Hepatocyte (in vitro differentiated cells): ENCODE measurements at regions not wholly inside any gene's neighbourhood (a gene's known extent, or its start where the extent isn't known, plus 50 kb on each side); places are given as distances from the start of the nearest gene placed in this dataset.

Source experiments
- DNase-seq: peaks from one replicate; pipeline ENCODE4 v3.0.0-alpha.2; 2016; ENCODE audit warnings: low spot score
- H2AFZ ChIP-seq: fragments of 200-600 bp; sonication (generic); 2 replicates; pipeline ENCODE4 v1.6.0; 2016; ENCODE audit warnings: antibody characterized with exemption, mild to moderate bottlenecking
- H3K27ac ChIP-seq: fragments of 200-600 bp; sonication (generic); 2 replicates; pipeline ENCODE4 v1.5.1; 2016; ENCODE audit warnings: mild to moderate bottlenecking
- H3K27me3 ChIP-seq: fragments of 200-600 bp; sonication (generic); 2 replicates; pipeline ENCODE4 v1.6.1; 2016
- H3K36me3 ChIP-seq: fragments of 200-600 bp; sonication (generic); replicated peaks from 2 replicates; pipeline ENCODE4 v1.5.1; 2016; ENCODE audit warnings: low read depth; ENCODE audit not compliant: insufficient read depth
- H3K4me1 ChIP-seq: fragments of 200-600 bp; sonication (generic); 2 replicates; pipeline ENCODE4 v1.5.1; 2016; ENCODE audit warnings: mild to moderate bottlenecking, moderate library complexity; ENCODE audit not compliant: insufficient read depth
- H3K4me2 ChIP-seq: fragments of 200-600 bp; sonication (generic); 2 replicates; pipeline ENCODE4 v1.6.0; 2016
- H3K4me3 ChIP-seq: fragments of 200-600 bp; sonication (generic); 2 replicates; pipeline ENCODE4 v1.5.1; 2016; ENCODE audit warnings: mild to moderate bottlenecking
- H3K79me2 ChIP-seq: fragments of 200-600 bp; sonication (generic); 2 replicates; pipeline ENCODE4 v1.6.0; 2017; ENCODE audit warnings: mild to moderate bottlenecking
- H3K9me2 ChIP-seq: fragments of 200-600 bp; sonication (generic); replicated peaks from 2 replicates; pipeline ENCODE4 v1.6.0; 2017; ENCODE audit warnings: mild to moderate bottlenecking; ENCODE audit not compliant: insufficient read depth
- H3K9me3 ChIP-seq: fragments of 200-600 bp; sonication (generic); 2 replicates; pipeline ENCODE4 v1.5.1; 2016; ENCODE audit warnings: low read depth, mild to moderate bottlenecking
- H4K20me1 ChIP-seq: fragments of 200-600 bp; sonication (generic); 2 replicates; pipeline ENCODE4 v1.6.0; 2016; ENCODE audit warnings: mild to moderate bottlenecking; ENCODE audit not compliant: insufficient read depth, poor library complexity, severe bottlenecking
- CTCF ChIP-seq: fragments of 200-600 bp; sonication (generic); IDR thresholded peaks from 2 replicates; pipeline ENCODE4 v1.5.1; 2016; ENCODE audit warnings: antibody characterized with exemption, mild to moderate bottlenecking; ENCODE audit not compliant: poor library complexity
- EZH2 ChIP-seq: fragments of 200-600 bp; sonication (generic); IDR thresholded peaks from 2 replicates; pipeline ENCODE4 v1.6.1; 2016; ENCODE audit warnings: antibody characterized with exemption, mild to moderate bottlenecking, borderline replicate concordance
- EZH2phosphoT487 ChIP-seq: fragments of 200-600 bp; sonication (generic); IDR thresholded peaks from one replicate; pipeline ENCODE4 v1.6.1; 2018; ENCODE audit warnings: antibody characterized with exemption, mild to moderate bottlenecking, low read depth, moderate library complexity; ENCODE audit not compliant: unreplicated experiment, severe bottlenecking
- WGBS: methylation state at CpG from one replicate; pipeline ENCODE4 v1.1.6; 2016; ENCODE audit warnings: low lambda C conversion rate; ENCODE audit errors: missing lambda C conversion rate; 5-methylcytosine and 5-hydroxymethylcytosine counted together

GRCh38 chr20:4300921-4301320 is 51.8 kb upstream of the ADRA1D start:
- Histone ChIP-seq H3K4me1 (no peaks in the 10 kb centered on the region), H3K36me3 (no peaks in the 10 kb centered on the region), H3K79me2 (no peaks in the 10 kb centered on the region), H3K4me3 (no peak overlapping the region), H4K20me1 (no peaks in the 10 kb centered on the region), H3K27ac (no peak overlapping the region), H3K4me2 (no peak overlapping the region), H2AFZ (no peak overlapping the region), H3K9me3 (no peaks in the 10 kb centered on the region), H3K27me3 (no peaks in the 10 kb centered on the region), H3K9me2 (no peaks in the 10 kb centered on the region)
- DNase-seq: no peak
- TF ChIP-seq CTCF: no peak
- TF ChIP-seq EZH2: no peak
- no peak for TF ChIP-seq EZH2phosphoT487
- WGBS: 95% methylated on average over 1 of the region's 1 CpG

- Histone ChIP-seq H3K79me2 (no peaks in the 10 kb centered on the region), H3K27me3 (no peaks in the 10 kb centered on the region), H2AFZ (no peak overlapping the region), H3K36me3 (no peaks in the 10 kb centered on the region), H3K27ac (no peak overlapping the region), H3K4me2 (no peak overlapping the region), H3K9me3 (no peaks in the 10 kb centered on the region), H3K4me1 (no peaks in the 10 kb centered on the region), H3K4me3 (no peak overlapping the region), H4K20me1 (no peaks in the 10 kb centered on the region), H3K9me2 (no peaks in the 10 kb centered on the region)
- no peak for DNase-seq
- TF ChIP-seq CTCF (no peak), EZH2 (no peak), EZH2phosphoT487 (no peak)
- 100% methylated on average over 2 of the region's 2 CpGs for whole genome bisulfite sequencing
Observed at GRCh38 chr20:4300401-4300800, 51.3 kb upstream of the ADRA1D start.

GRCh38 chr20:4299773-4300172 is 50.7 kb upstream of the ADRA1D start:
- no peaks in the 10 kb centered on the region for H3K79me2 ChIP-seq
- DNase-seq: no peak
- WGBS: 67% methylated on average over 2 of the region's 2 CpGs
- H3K4me1 ChIP-seq: no peaks in the 10 kb centered on the region
- H3K4me3 ChIP-seq: no peak overlapping the region
- H3K9me2 ChIP-seq: no peaks in the 10 kb centered on the region
- H3K9me3 ChIP-seq: no peaks in the 10 kb centered on the region
- TF ChIP-seq CTCF (no peak), EZH2 (no peak), EZH2phosphoT487 (no peak)
- no peaks in the 10 kb centered on the region for H3K27me3 ChIP-seq
- no peak overlapping the region for H2AFZ ChIP-seq
- no peaks in the 10 kb centered on the region for H4K20me1 ChIP-seq
- no peak overlapping the region for H3K27ac ChIP-seq
- no peak overlapping the region for H3K4me2 ChIP-seq
- no peaks in the 10 kb centered on the region for H3K36me3 ChIP-seq

GRCh38 chr20:4299216-4299615 is 50.1 kb upstream of the ADRA1D start:
- TF ChIP-seq EZH2phosphoT487 (no peak), CTCF (no peak), EZH2 (no peak)
- DNase-seq: no peak
- H3K9me2 ChIP-seq: no peaks in the 10 kb centered on the region
- H2AFZ ChIP-seq: no peak overlapping the region
- no peaks in the 10 kb centered on the region for H4K20me1 ChIP-seq
- H3K36me3 ChIP-seq: no peaks in the 10 kb centered on the region
- H3K4me2 ChIP-seq: no peak overlapping the region
- 79% methylated on average over 1 of the region's 1 CpG for WGBS
- H3K4me1 ChIP-seq: no peaks in the 10 kb centered on the region
- no peaks in the 10 kb centered on the region for H3K79me2 ChIP-seq
- no peak overlapping the region for H3K4me3 ChIP-seq
- H3K27ac ChIP-seq: no peak overlapping the region
- no peaks in the 10 kb centered on the region for H3K9me3 ChIP-seq
- no peaks in the 10 kb centered on the region for H3K27me3 ChIP-seq
